Coronary artery (tissue), 2 donors: ENCODE measurements at regions not wholly inside any gene's neighbourhood (a gene's known extent, or its start where the extent isn't known, plus 50 kb on each side); places are given as distances from the start of the nearest gene placed in this dataset.

Experiments used
- DNase-seq: peaks from one replicate; pipeline ENCODE4 v3.0.0-alpha.2; 2017; ENCODE audit warnings: low spot score
- H3K27ac ChIP-seq, 2 donors: fragments of 200-600 bp; sonication (generic); one replicate each; pipeline ENCODE4 v1.5.1; 2016 to 2019
- H3K4me3 ChIP-seq: fragments of 200-600 bp; sonication (generic); 2 replicates; pipeline ENCODE4 v1.5.1; 2016; ENCODE audit warnings: mild to moderate bottlenecking, moderate library complexity
- TF ChIP-seq, protein P1 (sequence below): fragments of 200-600 bp; sonication (generic); IDR thresholded peaks from one replicate; pipeline ENCODE4 v1.5.1; 2019; ENCODE audit warnings: antibody characterized with exemption

DNA sequence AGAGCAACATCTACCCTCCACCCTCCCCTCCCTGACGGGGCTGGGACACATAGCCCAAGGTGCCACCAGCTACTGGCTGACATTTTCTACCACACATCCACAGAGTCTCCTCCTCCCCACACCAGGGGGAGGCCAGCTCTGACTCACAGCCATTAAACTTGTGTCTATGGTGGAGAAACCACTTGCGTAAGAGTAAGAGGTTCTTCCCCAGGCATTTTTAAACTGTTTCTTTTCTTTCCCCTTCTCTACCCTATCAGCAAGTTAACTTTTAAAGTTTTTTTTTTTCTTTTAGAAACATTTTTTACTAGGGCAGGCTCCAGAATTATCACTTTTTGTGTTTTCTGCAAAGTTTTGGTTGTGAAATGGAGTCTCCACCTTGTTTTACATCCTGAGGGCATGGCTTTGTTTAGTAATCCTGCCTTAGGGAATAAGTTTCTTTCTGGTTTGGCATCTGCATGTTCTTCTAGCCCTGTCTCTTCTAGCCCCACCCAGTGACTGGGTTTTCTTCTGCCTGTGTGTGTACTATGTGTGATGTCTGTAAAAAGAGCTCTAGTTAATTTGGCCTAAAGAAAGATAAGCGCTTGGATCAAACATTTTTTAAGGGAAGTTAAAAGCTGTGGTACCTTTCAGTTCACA, 148.8 kb upstream of the GADL1 start:
- TF ChIP-seq, protein P1, sequence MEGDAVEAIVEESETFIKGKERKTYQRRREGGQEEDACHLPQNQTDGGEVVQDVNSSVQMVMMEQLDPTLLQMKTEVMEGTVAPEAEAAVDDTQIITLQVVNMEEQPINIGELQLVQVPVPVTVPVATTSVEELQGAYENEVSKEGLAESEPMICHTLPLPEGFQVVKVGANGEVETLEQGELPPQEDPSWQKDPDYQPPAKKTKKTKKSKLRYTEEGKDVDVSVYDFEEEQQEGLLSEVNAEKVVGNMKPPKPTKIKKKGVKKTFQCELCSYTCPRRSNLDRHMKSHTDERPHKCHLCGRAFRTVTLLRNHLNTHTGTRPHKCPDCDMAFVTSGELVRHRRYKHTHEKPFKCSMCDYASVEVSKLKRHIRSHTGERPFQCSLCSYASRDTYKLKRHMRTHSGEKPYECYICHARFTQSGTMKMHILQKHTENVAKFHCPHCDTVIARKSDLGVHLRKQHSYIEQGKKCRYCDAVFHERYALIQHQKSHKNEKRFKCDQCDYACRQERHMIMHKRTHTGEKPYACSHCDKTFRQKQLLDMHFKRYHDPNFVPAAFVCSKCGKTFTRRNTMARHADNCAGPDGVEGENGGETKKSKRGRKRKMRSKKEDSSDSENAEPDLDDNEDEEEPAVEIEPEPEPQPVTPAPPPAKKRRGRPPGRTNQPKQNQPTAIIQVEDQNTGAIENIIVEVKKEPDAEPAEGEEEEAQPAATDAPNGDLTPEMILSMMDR, result no peak
- H3K27ac ChIP-seq, result peak overlapping the region in 1 of 2 donors; percentile 64
- no peak for DNase-seq
- no peak overlapping the region for H3K4me3 ChIP-seq

DNA sequence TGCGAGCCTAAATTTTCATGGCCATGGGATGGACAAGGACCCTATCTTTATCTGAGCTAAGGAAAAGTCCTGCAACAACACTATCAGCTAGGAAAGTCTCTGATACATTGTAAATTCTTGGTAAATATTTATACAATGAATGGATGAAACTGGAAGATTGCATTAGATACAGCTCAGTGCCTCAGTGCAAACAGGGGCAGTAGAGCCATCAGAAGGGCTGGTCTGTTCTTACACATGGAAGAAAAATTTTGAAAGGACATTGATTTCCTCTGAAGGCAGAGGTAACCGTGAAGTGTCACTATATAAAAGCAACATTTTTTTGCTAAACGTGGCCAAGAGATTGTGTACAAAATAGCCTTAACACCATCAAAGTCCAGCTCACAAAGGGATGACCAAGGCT, 153.2 kb upstream of the GADL1 start:
- TF ChIP-seq, protein P1, result no peak
- DNase-seq, result no peak
- Histone ChIP-seq H3K4me3 (no peak overlapping the region), H3K27ac (no peak overlapping the region)

DNA sequence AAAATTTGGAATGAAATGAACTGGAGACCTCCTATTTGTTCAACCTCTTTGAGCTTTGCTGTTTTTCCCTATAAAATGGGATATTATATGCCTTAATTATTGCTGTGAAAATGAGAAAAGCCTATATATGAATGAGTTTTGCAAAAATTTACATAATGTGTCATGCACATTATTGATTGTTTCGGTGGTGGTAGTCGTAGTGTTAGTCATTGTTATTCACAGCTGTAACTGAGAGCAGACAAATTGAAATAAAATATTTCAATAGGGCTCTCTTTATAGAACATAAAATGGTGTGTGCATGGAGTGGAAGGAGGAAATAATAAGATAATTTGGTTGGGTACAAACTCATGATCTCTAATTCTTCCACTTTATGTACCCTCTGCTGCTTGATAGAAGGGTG, 153.7 kb upstream of the GADL1 start:
- TF ChIP-seq, protein P1, result no peak
- DNase-seq, result no peak
- H3K27ac ChIP-seq, result no peak overlapping the region
- no peak overlapping the region for H3K4me3 ChIP-seq

DNA sequence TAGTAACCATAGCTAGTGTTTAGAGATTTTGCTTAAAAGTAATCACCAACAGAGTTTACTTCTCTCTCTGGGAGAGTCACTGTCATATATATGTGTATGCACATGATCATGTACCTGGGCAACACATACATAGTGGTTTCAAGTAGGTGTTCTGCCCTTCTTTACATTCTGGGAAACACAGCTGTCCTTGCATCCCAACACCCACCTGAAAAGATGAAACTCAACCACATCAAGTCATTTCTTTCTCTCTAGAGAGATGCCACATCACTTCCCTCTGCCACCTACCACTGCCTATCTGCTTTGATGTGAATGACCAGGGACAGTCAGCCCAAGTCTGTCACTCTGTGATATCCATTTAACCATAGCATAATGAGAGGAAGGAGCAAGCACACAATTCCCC, 155.8 kb upstream of the GADL1 start:
- TF ChIP-seq, protein P1, result no peak
- no peak for DNase-seq
- Histone ChIP-seq H3K27ac (no peak overlapping the region), H3K4me3 (no peak overlapping the region)

DNA sequence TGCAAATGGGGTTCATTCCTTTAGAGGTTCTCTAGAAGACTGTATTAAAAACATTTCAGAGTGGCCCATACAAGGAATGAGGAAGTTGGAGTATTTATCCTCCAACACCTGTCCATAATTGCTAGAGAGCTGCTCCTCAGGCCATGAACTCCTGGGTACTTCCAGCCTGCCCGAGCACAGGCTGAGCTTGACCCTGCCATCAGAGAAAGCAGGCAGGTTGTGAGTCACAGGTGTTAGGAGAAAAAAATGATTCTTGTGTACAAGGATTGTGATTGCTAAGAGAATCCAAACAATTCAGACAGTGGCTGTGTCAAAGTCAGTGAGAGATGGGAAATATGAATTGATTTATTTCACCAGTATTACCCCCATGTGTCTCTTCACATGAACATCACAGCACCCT, 156.8 kb upstream of the GADL1 start:
- DNase-seq, result no peak
- Histone ChIP-seq H3K27ac (no peak overlapping the region), H3K4me3 (no peak overlapping the region)
- TF ChIP-seq, protein P1, result no peak

DNA sequence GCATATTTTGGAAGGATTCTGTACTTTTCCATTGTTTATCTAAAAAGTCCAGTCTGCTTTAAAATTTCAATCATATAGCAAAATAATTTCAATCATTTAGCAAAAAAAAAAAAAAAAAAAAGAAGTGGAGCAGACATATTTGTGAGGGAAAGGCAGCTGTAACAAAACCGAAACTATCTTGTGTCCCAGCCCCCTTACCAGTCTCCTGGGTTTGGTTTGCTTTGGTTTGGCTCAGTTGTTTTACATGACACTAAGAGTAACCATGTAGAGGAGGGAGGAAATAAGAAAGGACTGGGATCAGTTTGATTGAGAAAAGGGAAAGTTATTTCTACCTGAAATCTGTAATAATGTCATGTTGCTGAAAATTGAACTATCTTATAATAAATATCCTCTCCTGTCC, 158.8 kb upstream of the GADL1 start:
- Histone ChIP-seq H3K27ac (no peak overlapping the region), H3K4me3 (no peak overlapping the region)
- TF ChIP-seq, protein P1, result no peak
- no peak for DNase-seq

DNA sequence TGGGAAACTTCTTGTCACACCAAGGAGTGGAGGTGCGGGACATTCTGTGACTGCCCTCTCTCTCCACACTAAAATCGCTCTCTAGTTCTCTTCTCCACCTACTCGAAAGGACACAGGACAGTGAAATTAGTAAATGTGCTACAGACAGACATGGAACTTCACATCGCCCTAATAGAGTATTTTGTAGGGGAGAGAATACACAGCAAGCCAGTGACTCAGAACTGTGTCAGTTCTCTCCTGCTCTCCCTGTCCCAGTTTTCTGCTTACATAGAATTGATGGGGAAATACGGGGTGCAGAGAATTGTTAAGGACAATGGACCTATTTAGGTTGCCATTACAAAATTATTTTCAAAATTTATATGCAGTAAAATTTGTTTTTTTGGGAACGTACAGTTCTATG, 159.6 kb upstream of the GADL1 start:
- TF ChIP-seq, protein P1, result no peak
- DNase-seq, result no peak
- H3K4me3 ChIP-seq, result no peak overlapping the region
- H3K27ac ChIP-seq, result no peak overlapping the region
